RWPE1 (cell line): ENCODE measurements at regions not wholly inside any gene's neighbourhood (a gene's known extent, or its start where the extent isn't known, plus 50 kb on each side); places are given as distances from the start of the nearest gene placed in this dataset.

Experiments
- CTCF ChIA-PET: fragments of 350-600 bp; sonication (Branson Sonifier 250); formaldehyde crosslinking; extraction: SDS; loops from one replicate; lab custom pipeline; 2021; lab: Yijun Ruan, JAX
- POLR2A ChIA-PET: fragments of 400-600 bp; formaldehyde crosslinking; extraction: SDS; loops from one replicate; lab custom pipeline; 2020; ENCODE audit warnings: antibody characterized with exemption; ENCODE audit not compliant: low non-redundant PET; lab: Yijun Ruan, JAX
- DNase-seq: peaks from one replicate; pipeline ENCODE4 v3.0.0; 2012; ENCODE audit warnings: low spot score
- H3K27ac ChIP-seq: fragments of 450-650 bp; 2 replicates; pipeline ENCODE4 v1.5.1; 2017
- TF ChIP-seq, protein P1 (sequence below): fragments of 450-650 bp; conservative IDR thresholded peaks from 2 replicates; pipeline ENCODE4 v1.5.1; 2017; ENCODE audit warnings: low read depth, mild to moderate bottlenecking

DNA sequence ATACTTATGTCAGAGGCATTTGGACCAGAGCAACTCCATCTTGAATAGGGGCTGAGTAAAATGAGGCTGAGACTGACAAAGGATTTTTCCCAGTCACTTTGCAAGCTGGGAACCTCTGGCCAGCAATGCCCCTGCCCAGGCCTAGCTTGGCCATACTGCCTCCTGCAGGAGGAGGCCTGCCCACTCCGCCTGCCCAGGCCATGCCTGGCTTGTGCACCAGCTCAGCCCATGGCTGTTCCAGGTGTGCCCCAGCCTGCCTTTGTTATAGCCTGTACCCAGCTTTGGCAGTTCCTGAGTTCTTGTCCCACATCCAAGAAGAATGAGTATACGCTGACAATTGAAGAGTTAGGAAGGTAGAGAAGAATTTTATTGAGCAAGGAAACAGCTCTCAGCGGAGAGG is 176.1 kb downstream of the AASDH start:
- H3K27ac ChIP-seq: no peak overlapping the region
- TF ChIP-seq, protein P1, sequence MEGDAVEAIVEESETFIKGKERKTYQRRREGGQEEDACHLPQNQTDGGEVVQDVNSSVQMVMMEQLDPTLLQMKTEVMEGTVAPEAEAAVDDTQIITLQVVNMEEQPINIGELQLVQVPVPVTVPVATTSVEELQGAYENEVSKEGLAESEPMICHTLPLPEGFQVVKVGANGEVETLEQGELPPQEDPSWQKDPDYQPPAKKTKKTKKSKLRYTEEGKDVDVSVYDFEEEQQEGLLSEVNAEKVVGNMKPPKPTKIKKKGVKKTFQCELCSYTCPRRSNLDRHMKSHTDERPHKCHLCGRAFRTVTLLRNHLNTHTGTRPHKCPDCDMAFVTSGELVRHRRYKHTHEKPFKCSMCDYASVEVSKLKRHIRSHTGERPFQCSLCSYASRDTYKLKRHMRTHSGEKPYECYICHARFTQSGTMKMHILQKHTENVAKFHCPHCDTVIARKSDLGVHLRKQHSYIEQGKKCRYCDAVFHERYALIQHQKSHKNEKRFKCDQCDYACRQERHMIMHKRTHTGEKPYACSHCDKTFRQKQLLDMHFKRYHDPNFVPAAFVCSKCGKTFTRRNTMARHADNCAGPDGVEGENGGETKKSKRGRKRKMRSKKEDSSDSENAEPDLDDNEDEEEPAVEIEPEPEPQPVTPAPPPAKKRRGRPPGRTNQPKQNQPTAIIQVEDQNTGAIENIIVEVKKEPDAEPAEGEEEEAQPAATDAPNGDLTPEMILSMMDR: no peak
- DNase-seq: no peak
- ChIA-PET POLR2A (no interaction called here), CTCF (no interaction called here)

DNA sequence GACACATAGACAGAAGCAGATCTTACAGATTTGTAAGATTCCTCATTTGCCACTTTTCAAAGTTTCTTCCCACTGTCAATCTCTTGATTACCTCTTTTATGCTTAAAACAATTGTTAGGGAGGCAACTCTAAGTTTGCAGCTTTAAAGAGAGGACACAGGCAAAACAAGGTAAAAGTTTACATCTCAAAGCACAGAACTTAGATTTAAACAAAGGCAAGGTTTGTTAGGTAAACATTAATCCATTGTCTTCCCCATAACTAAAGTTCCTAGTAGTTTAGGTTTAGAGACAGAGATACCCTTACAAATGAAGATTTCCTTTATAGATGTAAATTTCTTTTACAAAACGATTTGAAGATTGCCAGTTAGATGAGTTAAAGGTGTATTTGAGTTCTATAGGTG is 176.9 kb downstream of the AASDH start:
- CTCF ChIA-PET: interaction anchor here (0.6 kb wide), 1 partner anchor 15 kb away, joined by 3 read pairs; no protein-coding TSS in a partner anchor
- no peak for DNase-seq
- TF ChIP-seq, protein P1: no peak
- POLR2A ChIA-PET: no interaction called here
- no peak overlapping the region for H3K27ac ChIP-seq

DNA sequence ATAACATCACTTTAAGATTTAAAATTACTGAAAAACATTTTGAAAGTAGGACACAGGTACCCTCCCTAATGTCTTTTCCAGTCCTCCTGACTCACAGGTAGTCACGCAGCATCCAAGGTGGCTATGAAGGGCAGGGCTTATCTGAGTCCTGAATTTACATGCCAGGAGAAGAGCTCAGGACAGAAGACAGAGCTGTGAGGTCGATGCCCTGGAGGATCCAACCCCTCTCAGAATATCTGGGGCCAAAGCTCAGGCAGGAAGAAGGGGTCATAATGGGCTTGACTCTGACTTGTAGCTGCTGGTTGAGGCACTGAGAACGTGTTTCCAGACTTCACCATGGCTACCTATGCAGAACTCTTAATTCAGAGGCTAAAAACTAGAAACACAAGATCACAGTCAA is 177.5 kb downstream of the AASDH start:
- no peak overlapping the region for H3K27ac ChIP-seq
- TF ChIP-seq, protein P1: no peak
- ChIA-PET CTCF (interaction anchor here (0.6 kb wide), 1 partner anchor 15 kb away, joined by 3 read pairs; no protein-coding TSS in a partner anchor), POLR2A (no interaction called here)
- DNase-seq: no peak

DNA sequence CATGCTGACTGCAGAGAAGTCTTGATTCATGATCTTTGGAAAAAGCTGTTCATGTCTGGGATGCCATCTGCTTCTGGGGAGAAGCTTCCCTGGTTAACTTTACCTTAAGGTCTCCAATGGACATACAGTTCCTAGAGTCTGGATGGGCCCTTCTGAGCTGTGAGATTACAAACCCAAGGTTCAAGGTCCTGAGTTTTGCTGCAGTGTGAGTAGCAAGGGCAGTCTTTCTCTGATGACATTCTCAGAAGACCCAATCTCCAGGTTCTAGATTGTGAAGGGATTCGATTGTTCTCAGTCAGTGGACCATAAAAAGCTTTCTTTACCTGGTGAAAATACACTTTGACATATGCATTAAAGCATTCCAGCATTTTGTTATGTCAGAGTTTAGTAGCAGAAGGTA is 179.2 kb downstream of the AASDH start:
- H3K27ac ChIP-seq: no peak overlapping the region
- DNase-seq: no peak
- ChIA-PET CTCF (no interaction called here), POLR2A (no interaction called here)
- TF ChIP-seq, protein P1: no peak

DNA sequence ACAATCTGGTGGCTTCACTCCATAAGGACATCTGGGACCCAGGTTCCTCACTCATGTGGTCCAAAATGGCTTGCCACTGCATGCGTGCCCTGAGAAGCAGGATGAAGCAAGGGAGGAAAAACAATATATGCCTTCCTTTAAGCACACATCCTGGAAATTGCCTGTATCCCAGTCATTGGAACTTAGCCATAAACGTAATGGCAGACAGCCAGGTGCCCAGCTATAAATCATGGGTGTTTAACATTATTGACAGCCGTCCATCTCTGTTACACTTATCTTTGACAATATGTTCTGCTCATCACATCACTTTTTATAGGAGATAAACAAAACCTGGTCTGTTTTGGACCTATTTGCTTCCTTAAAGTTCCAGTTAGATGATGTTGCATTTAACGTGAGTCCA is 181.0 kb downstream of the AASDH start:
- DNase-seq: no peak
- CTCF ChIA-PET: no interaction called here
- POLR2A ChIA-PET: no interaction called here
- H3K27ac ChIP-seq: no peak overlapping the region
- TF ChIP-seq, protein P1: no peak

DNA sequence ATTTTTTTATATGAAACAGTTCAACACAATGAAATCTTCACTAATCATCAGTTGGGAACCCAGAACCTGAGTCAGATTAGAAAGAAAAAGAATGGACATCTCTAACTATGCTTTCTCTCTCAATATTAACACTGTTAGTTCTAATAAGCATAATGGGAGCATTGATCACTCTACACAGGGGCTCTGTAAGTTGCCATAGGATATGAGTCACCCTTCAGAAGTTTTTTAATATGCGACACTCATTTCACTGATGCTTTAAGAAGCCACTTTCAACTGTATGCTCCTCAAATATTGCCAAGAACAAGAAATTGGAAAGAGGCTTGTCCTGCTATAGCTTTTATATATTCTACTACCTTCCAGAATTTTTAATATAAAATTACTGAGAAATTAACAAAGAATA is 187.0 kb downstream of the AASDH start:
- ChIA-PET CTCF (interaction anchor here (0.7 kb wide), 1 partner anchor 35 kb away, joined by 3 read pairs; no protein-coding TSS in a partner anchor), POLR2A (no interaction called here)
- TF ChIP-seq, protein P1: no peak
- no peak overlapping the region for H3K27ac ChIP-seq
- no peak for DNase-seq
